Breast epithelium (tissue), 3 donors: ENCODE measurements at regions not wholly inside any gene's neighbourhood (a gene's known extent, or its start where the extent isn't known, plus 50 kb on each side); places are given as distances from the start of the nearest gene placed in this dataset.

Source experiments
- POLR2A ChIP-seq: fragments of 450-650 bp; IDR thresholded peaks from one replicate; pipeline ENCODE4 v1.6.1; 2016; ENCODE audit warnings: antibody characterized with exemption, mild to moderate bottlenecking, moderate library complexity
- POLR2AphosphoS5 ChIP-seq, 3 donors: sonication (generic); formaldehyde crosslinking; IDR thresholded peaks; one replicate each; pipeline ENCODE4 v1.6.1; 2017; ENCODE audit warnings: antibody characterized with exemption in 3 of 3
- TF ChIP-seq, protein P1 (sequence below), 3 donors: fragments of 450-650 bp; IDR thresholded peaks; one replicate each; pipeline ENCODE4 v1.5.1; 2016 to 2017; ENCODE audit warnings: antibody characterized with exemption in 3 of 3, mild to moderate bottlenecking in 3 of 3, moderate library complexity in 3 of 3

DNA sequence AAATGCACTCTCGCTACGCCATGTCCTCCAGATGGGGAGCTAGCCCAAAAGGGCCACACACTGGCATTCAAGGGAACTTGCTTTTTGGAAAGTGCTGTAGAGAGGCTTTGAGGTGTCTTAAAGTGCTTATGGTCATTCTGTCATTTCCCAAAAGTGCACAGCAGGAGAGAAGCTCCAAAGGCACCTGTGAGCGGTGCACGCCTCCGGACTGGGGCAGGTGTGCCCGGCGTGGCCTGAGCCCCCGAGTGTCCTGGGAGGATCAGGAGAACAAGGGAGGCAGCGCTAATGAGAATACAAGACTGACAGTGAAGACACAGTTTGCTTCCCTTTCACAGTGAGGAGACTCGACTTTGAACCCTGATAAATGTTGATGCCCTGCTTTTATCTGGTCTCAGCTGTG is 419.0 kb upstream of the MKI67 start:
- TF ChIP-seq, protein P1, sequence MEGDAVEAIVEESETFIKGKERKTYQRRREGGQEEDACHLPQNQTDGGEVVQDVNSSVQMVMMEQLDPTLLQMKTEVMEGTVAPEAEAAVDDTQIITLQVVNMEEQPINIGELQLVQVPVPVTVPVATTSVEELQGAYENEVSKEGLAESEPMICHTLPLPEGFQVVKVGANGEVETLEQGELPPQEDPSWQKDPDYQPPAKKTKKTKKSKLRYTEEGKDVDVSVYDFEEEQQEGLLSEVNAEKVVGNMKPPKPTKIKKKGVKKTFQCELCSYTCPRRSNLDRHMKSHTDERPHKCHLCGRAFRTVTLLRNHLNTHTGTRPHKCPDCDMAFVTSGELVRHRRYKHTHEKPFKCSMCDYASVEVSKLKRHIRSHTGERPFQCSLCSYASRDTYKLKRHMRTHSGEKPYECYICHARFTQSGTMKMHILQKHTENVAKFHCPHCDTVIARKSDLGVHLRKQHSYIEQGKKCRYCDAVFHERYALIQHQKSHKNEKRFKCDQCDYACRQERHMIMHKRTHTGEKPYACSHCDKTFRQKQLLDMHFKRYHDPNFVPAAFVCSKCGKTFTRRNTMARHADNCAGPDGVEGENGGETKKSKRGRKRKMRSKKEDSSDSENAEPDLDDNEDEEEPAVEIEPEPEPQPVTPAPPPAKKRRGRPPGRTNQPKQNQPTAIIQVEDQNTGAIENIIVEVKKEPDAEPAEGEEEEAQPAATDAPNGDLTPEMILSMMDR (IDR thresholded peaks at IDR 0.05) = no peak
- no peak for TF ChIP-seq POLR2A
- TF ChIP-seq POLR2AphosphoS5 (IDR thresholded peaks at IDR 0.05) = no peak
